HG03354 (cell line): ENCODE measurements at regions not wholly inside any gene's neighbourhood (a gene's known extent, or its start where the extent isn't known, plus 50 kb on each side); places are given as distances from the start of the nearest gene placed in this dataset.

Source experiments
- ATAC-seq: cut with Tn5 transposase; IDR thresholded peaks from one replicate; pipeline ENCODE4 v1.9.1; 2021; ENCODE audit warnings: mild to moderate bottlenecking; ENCODE audit not compliant: unreplicated experiment, poor library complexity, severe bottlenecking

- ATAC-seq: no peak
These were observed 867.8 kb upstream of the KLHL29 start for GRCh38 chr2:22517141-22517540.

GRCh38 chr2:22518641-22519040 is 866.3 kb upstream of the KLHL29 start:
- no peak for ATAC-seq

GRCh38 chr2:22520369-22521288 is 864.4 kb upstream of the KLHL29 start:
- no peak for ATAC-seq

GRCh38 chr2:22521620-22522019 is 863.4 kb upstream of the KLHL29 start:
- no peak for ATAC-seq

GRCh38 chr2:22525681-22526080 is 859.3 kb upstream of the KLHL29 start:
- ATAC-seq: no peak

- no peak for ATAC-seq
These were observed 854.8 kb upstream of the KLHL29 start for GRCh38 chr2:22530131-22530530.

GRCh38 chr2:22536133-22536532 is 848.8 kb upstream of the KLHL29 start:
- ATAC-seq: no peak

- no peak for ATAC-seq
These were observed 830.5 kb upstream of the KLHL29 start for GRCh38 chr2:22554453-22554852.

- ATAC-seq: no peak
These were observed 827.6 kb upstream of the KLHL29 start for GRCh38 chr2:22557406-22557805.

- no peak for ATAC-seq
These were observed 825.0 kb upstream of the KLHL29 start for GRCh38 chr2:22560021-22560420.

GRCh38 chr2:22579341-22579740 is 805.6 kb upstream of the KLHL29 start:
- ATAC-seq: no peak

- no peak for ATAC-seq
These were observed 802.9 kb upstream of the KLHL29 start for GRCh38 chr2:22582107-22582506.

GRCh38 chr2:22596306-22596705 is 788.7 kb upstream of the KLHL29 start:
- no peak for ATAC-seq

- no peak for ATAC-seq
These were observed 784.8 kb upstream of the KLHL29 start for GRCh38 chr2:22600156-22600555.

- ATAC-seq: no peak
These were observed 784.0 kb upstream of the KLHL29 start for GRCh38 chr2:22600999-22601398.

- ATAC-seq: no peak
These were observed 780.8 kb upstream of the KLHL29 start for GRCh38 chr2:22604136-22604535.

- no peak for ATAC-seq
These were observed 768.9 kb upstream of the KLHL29 start for GRCh38 chr2:22616031-22616430.

GRCh38 chr2:22623620-22624019 is 761.4 kb upstream of the KLHL29 start:
- no peak for ATAC-seq

- ATAC-seq: no peak
These were observed 758.4 kb upstream of the KLHL29 start for GRCh38 chr2:22626621-22627020.

- ATAC-seq: no peak
These were observed 756.8 kb upstream of the KLHL29 start for GRCh38 chr2:22628221-22628620.

- ATAC-seq: no peak
These were observed 756.1 kb upstream of the KLHL29 start for GRCh38 chr2:22628906-22629305.

GRCh38 chr2:22634167-22634566 is 750.8 kb upstream of the KLHL29 start:
- no peak for ATAC-seq
